Panc1 (cell line): ENCODE measurements at regions not wholly inside any gene's neighbourhood (a gene's known extent, or its start where the extent isn't known, plus 50 kb on each side); places are given as distances from the start of the nearest gene placed in this dataset.

Experiments
- ATAC-seq: fragments of 200-7000 bp; cut with Tn5 transposase; 2 replicates; pipeline ENCODE4 v1.9.1; 2020; ENCODE audit warnings: mild to moderate bottlenecking, moderate library complexity
- BruUV-seq: library from RNA; stranded (reverse); fragments of 400-500 nt; replicated peaks from 2 replicates; lab custom pipeline; 2021; lab: Mats Ljungman, UMichigan
- CTCF ChIA-PET: fragments of 300-600 bp; sonication (Branson Sonifier 250); formaldehyde crosslinking; loops from one replicate; lab custom pipeline; 2022; ENCODE audit warnings: antibody characterized with exemption; lab: Charles Lee
- POLR2A ChIA-PET: fragments of 300-600 bp; sonication (Branson Sonifier 250); formaldehyde crosslinking; loops from one replicate; lab custom pipeline; 2022; ENCODE audit warnings: antibody characterized with exemption; lab: Charles Lee
- DNase-seq: peaks from one replicate; pipeline ENCODE4 v3.0.0-alpha.2; 2010; ENCODE audit warnings: low read depth, low spot score
- H3K27ac ChIP-seq: 2 replicates; pipeline ENCODE4 v1.5.1; 2011; ENCODE audit warnings: mild to moderate bottlenecking, low read length, inconsistent platforms
- H3K27me3 ChIP-seq: fragments of 200-500 bp; sonication (Bioruptor generic); 2 replicates; pipeline ENCODE4 v1.6.0; 2014; ENCODE audit warnings: low read length, inconsistent platforms; ENCODE audit not compliant: control insufficient read depth, insufficient read depth
- H3K36me3 ChIP-seq: fragments of 200-500 bp; sonication (Bioruptor generic); 2 replicates; pipeline ENCODE4 v1.5.1; 2014; ENCODE audit warnings: inconsistent platforms, mild to moderate bottlenecking, low read length, moderate library complexity; ENCODE audit not compliant: control insufficient read depth, insufficient read depth
- H3K4me1 ChIP-seq: 2 replicates; pipeline ENCODE4 v1.5.1; 2011; ENCODE audit warnings: inconsistent platforms, mild to moderate bottlenecking, low read length, moderate library complexity; ENCODE audit not compliant: control insufficient read depth, insufficient read depth
- H3K4me3 ChIP-seq, 2 experiments: 2 replicates each; pipeline ENCODE4 v1.5.1; 2011 to 2012; ENCODE audit warnings: low read depth in 2 of 2, low read length in 2 of 2, mild to moderate bottlenecking in 2 of 2, inconsistent platforms in 1 of 2, moderate library complexity in 1 of 2
- H3K9me3 ChIP-seq: fragments of 200-500 bp; sonication (Bioruptor generic); 2 replicates; pipeline ENCODE4 v1.5.1; 2014; ENCODE audit warnings: low read depth, mild to moderate bottlenecking, inconsistent platforms, low read length, moderate library complexity; ENCODE audit not compliant: control insufficient read depth, insufficient read depth
- CTCF ChIP-seq: fragments of 450-650 bp; IDR thresholded peaks from 2 replicates; pipeline ENCODE4 v1.5.1; 2017; ENCODE audit warnings: mild to moderate bottlenecking
- POLR2AphosphoS5 ChIP-seq: IDR thresholded peaks from 2 replicates; pipeline ENCODE4 v1.6.1; 2012; ENCODE audit warnings: mild to moderate bottlenecking, low read depth, low read length, moderate library complexity
- REST ChIP-seq, 2 experiments: IDR thresholded peaks; 2 replicates each; pipeline ENCODE4 v1.6.1; 2011 to 2012; ENCODE audit warnings: low read depth in 2 of 2, control low read depth in 1 of 2, low read length in 1 of 2, mild to moderate bottlenecking in 1 of 2, moderate library complexity in 1 of 2; ENCODE audit not compliant: insufficient read depth in 1 of 2
- SIN3A ChIP-seq: IDR thresholded peaks from 2 replicates; pipeline ENCODE4 v1.6.1; 2012; ENCODE audit warnings: low read depth, mild to moderate bottlenecking, low read length, moderate library complexity, borderline replicate concordance; ENCODE audit not compliant: insufficient read depth
- TCF7L2 ChIP-seq: IDR thresholded peaks from 2 replicates; pipeline ENCODE4 v1.6.1; 2011; ENCODE audit warnings: mild to moderate bottlenecking, low read depth, low read length, inconsistent platforms
- in situ Hi-C: cut with HindIII; loops from 2 replicates; pipeline ENCODE4 v1.10.0; 2016; ENCODE audit warnings: low sequenced_read_pairs, low pct_unique_long_range_greater_than_20kb
- intact Hi-C: fragments of 100-400 bp; cut with micrococcal nuclease; formaldehyde crosslinking; loops from one replicate; pipeline ENCODE4 v1.10.0; 2022; ENCODE audit not compliant: unreplicated experiment

DNA sequence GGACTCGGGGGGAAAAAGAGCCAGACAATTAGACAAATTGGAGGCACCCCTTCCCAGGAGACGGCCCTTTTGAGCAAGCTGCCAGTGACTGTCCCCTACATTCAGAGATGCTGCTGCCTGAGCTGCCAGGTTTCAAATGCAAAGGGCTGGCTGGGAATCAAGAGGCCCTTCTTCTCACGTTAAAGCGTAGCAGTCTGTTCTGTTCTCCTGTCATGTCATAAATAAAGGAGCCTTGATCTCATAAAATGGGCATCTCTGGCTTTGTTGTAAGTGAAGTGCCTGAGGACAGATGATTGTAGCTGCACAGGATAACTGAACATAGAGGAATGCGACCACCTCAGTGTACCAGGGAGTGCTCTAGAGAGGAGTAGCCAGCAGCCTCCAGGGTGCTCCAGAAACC, 917.9 kb downstream of the GRID1 start:
- TF ChIP-seq REST (IDR thresholded peaks at IDR 0.05; ENCODE audit: insufficient read depth in 1 of 2, low read depth in 2 of 2, low read length in 1 of 2) (no peak), POLR2AphosphoS5 (no peak), SIN3A (no peak), TCF7L2 (no peak), CTCF (no peak)
- in situ Hi-C loops (no loop called here), intact Hi-C loops (no loop called here)
- H3K9me3 ChIP-seq: no peaks in the 10 kb centered on the region
- no peaks in the 10 kb centered on the region for H3K27me3 ChIP-seq
- H3K4me1 ChIP-seq: no peaks in the 10 kb centered on the region
- H3K4me3 ChIP-seq: no peak overlapping the region
- no TSS peak for BruUV-seq
- no peak overlapping the region for H3K27ac ChIP-seq
- ATAC-seq: no peak
- POLR2A ChIA-PET: no interaction called here
- H3K36me3 ChIP-seq: no peaks in the 10 kb centered on the region
- no peak for DNase-seq
- CTCF ChIA-PET: no interaction called here

- no peaks in the 10 kb centered on the region for H3K4me1 ChIP-seq
- DNase-seq (no peak), ATAC-seq (no peak)
- no peaks in the 10 kb centered on the region for H3K27me3 ChIP-seq
- TF ChIP-seq POLR2AphosphoS5: no peak
- H3K4me3 ChIP-seq: no peak overlapping the region
- no peak overlapping the region for H3K27ac ChIP-seq
- in situ Hi-C loops (no loop called here), intact Hi-C loops (no loop called here)
- POLR2A ChIA-PET: no interaction called here
- BruUV-seq: no TSS peak
- CTCF ChIA-PET: no interaction called here
- H3K9me3 ChIP-seq: no peaks in the 10 kb centered on the region
- H3K36me3 ChIP-seq: no peaks in the 10 kb centered on the region
Observed at GRCh38 chr10:85454386-85454785, 912.2 kb downstream of the GRID1 start.

- no TSS peak for BruUV-seq
- Histone ChIP-seq H3K36me3 (no peaks in the 10 kb centered on the region), H3K27ac (no peak overlapping the region), H3K27me3 (no peaks in the 10 kb centered on the region), H3K9me3 (no peaks in the 10 kb centered on the region), H3K4me3 (no peak overlapping the region), H3K4me1 (no peaks in the 10 kb centered on the region)
- in situ Hi-C loops (no loop called here), intact Hi-C loops (no loop called here)
- ATAC-seq: no peak
- DNase-seq: no peak
- CTCF ChIA-PET: no interaction called here
- TF ChIP-seq POLR2AphosphoS5 (no peak), CTCF (no peak), REST (IDR thresholded peaks at IDR 0.05; ENCODE audit: insufficient read depth in 1 of 2, low read depth in 2 of 2, low read length in 1 of 2) (no peak), TCF7L2 (no peak), SIN3A (no peak)
- POLR2A ChIA-PET: no interaction called here
Observed at GRCh38 chr10:85457191-85457590, 909.4 kb downstream of the GRID1 start.
